ENCODE measurements at regions not wholly inside any gene's neighbourhood (a gene's known extent, or its start where the extent isn't known, plus 50 kb on each side); places are given as distances from the start of the nearest gene placed in this dataset.

- TF ChIP-seq CTCF (IDR thresholded peaks at IDR 0.05) (no peak), POLR2A (IDR thresholded peaks at IDR 0.05) (no peak)
Observed at GRCh38 chr2:13542061-13542460, 825.3 kb downstream of the TRIB2 start.

Data from right lobe of liver (tissue), 4 donors.